ENCODE measurements at regions not wholly inside any gene's neighbourhood (a gene's known extent, or its start where the extent isn't known, plus 50 kb on each side); places are given as distances from the start of the nearest gene placed in this dataset.

DNA sequence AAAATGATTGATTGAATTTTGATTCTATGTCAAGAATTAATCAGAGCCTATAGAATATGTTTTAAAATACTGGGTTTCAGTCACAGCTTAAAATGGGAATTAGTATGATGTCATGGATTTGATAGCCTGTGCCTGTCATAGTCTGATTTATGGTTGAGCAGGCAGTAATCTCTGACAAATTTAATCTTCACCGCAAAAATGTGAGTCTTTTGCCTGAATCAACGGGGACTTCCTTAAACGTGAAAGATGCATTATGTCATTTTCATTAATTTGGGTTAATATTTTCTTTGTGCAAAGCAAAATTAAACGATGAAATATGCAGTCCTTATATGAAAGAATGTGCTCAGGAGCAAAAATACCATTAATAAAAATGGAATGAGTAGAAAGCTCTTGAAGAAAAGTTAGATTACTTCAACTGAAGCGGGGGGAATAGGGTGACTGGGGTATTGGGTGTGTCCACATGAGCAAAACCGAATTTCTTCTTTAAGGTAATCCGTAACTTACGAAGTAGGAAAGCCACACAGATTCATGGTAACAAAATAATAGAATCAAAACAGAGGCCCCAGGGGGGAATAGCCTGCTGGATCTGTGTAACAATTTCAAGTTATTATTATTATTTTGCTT lies 339.6 kb upstream of the NOX3 start:
- TF ChIP-seq, protein P1, sequence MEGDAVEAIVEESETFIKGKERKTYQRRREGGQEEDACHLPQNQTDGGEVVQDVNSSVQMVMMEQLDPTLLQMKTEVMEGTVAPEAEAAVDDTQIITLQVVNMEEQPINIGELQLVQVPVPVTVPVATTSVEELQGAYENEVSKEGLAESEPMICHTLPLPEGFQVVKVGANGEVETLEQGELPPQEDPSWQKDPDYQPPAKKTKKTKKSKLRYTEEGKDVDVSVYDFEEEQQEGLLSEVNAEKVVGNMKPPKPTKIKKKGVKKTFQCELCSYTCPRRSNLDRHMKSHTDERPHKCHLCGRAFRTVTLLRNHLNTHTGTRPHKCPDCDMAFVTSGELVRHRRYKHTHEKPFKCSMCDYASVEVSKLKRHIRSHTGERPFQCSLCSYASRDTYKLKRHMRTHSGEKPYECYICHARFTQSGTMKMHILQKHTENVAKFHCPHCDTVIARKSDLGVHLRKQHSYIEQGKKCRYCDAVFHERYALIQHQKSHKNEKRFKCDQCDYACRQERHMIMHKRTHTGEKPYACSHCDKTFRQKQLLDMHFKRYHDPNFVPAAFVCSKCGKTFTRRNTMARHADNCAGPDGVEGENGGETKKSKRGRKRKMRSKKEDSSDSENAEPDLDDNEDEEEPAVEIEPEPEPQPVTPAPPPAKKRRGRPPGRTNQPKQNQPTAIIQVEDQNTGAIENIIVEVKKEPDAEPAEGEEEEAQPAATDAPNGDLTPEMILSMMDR (IDR thresholded peaks at IDR 0.05): no peak
- H3K9me3 ChIP-seq: no peaks in the 10 kb centered on the region

DNA sequence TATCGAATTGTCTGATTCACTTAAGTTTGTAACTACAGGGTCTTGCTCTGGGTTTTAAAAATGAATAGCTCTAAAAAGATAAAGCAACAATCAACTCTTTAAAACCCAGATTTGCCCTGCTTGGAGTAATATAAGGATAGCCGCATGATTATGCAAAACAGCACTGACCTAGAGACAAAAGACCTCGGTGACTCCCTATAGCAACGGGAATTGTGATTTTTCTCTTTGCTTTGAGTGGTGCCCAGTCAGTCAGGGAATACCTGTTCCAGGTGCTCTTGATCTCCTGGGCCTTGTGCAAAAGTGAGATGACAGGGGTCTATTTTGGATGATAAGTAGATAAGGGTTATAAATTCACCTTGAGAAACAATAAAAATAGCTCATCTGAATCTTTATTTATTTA lies 336.3 kb upstream of the NOX3 start:
- TF ChIP-seq, protein P1 (IDR thresholded peaks at IDR 0.05): no peak
- H3K9me3 ChIP-seq: no peaks in the 10 kb centered on the region
- no peaks in the 10 kb centered on the region for H3K4me1 ChIP-seq (ENCODE audit: control insufficient read depth in 1 of 2, insufficient read depth in 1 of 2, low read depth in 1 of 2, low read length in 1 of 2)
- H3K36me3 ChIP-seq: no peaks in the 10 kb centered on the region
- no peak overlapping the region for H3K27ac ChIP-seq
- no peak overlapping the region for H3K4me3 ChIP-seq (ENCODE audit: low read depth in 1 of 2, low read length in 1 of 2)
- no peaks in the 10 kb centered on the region for H3K27me3 ChIP-seq

More for the DNA sequence above, 339.6 kb upstream of the NOX3 start:
- Histone ChIP-seq H3K27ac (no peak overlapping the region), H3K4me3 (ENCODE audit: low read depth in 1 of 2, low read length in 1 of 2) (no peak overlapping the region), H3K36me3 (no peaks in the 10 kb centered on the region), H3K27me3 (no peaks in the 10 kb centered on the region), H3K4me1 (ENCODE audit: control insufficient read depth in 1 of 2, insufficient read depth in 1 of 2, low read depth in 1 of 2, low read length in 1 of 2) (no peaks in the 10 kb centered on the region)

DNA sequence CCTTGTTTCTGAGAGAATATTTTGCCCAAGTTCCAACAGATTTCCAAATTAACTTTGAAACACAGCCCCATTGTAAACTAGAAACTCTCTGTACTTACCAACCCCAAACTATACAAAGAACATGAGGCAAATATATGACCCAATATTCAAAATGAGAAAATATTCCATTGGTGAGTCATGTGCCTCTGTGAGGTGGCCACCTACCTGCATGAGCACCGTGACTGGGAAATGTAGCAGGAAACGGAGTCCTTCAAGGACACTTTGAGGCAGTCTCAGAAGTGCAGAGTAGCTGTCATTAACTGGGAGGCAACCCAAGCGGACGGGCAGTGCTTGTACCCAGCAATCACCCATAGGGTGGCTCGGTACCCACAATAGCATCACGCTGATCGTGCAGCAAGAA lies 335.5 kb upstream of the NOX3 start:
- H3K27me3 ChIP-seq: no peaks in the 10 kb centered on the region
- H3K4me1 ChIP-seq (ENCODE audit: control insufficient read depth in 1 of 2, insufficient read depth in 1 of 2, low read depth in 1 of 2, low read length in 1 of 2): no peaks in the 10 kb centered on the region
- H3K4me3 ChIP-seq (ENCODE audit: low read depth in 1 of 2, low read length in 1 of 2): no peak overlapping the region
- TF ChIP-seq, protein P1 (IDR thresholded peaks at IDR 0.05): no peak
- no peaks in the 10 kb centered on the region for H3K9me3 ChIP-seq
- H3K27ac ChIP-seq: no peak overlapping the region
- no peaks in the 10 kb centered on the region for H3K36me3 ChIP-seq

DNA sequence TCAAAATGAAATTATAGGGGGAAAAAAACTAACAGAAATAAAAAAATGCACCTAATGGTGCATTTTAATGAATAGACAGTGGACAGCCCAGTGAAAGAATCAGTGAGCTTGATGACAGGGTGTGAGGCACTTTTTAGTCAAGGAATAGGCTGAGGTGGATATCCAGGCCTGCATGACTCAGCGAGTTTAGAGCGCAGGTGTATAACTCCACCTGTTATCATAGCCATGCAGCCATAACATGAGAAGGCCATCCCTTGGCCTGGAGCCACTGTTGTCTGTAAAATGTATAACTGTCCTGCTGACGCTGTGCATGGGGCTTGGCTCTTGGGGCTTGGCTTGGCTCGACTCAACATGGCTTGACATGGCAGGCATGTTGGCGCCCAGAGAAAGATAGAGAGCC lies 331.5 kb upstream of the NOX3 start:
- H3K27me3 ChIP-seq: no peaks in the 10 kb centered on the region
- no peaks in the 10 kb centered on the region for H3K4me1 ChIP-seq (ENCODE audit: control insufficient read depth in 1 of 2, insufficient read depth in 1 of 2, low read depth in 1 of 2, low read length in 1 of 2)
- H3K9me3 ChIP-seq: no peaks in the 10 kb centered on the region
- no peak overlapping the region for H3K4me3 ChIP-seq (ENCODE audit: low read depth in 1 of 2, low read length in 1 of 2)
- TF ChIP-seq, protein P1 (IDR thresholded peaks at IDR 0.05): no peak
- no peak overlapping the region for H3K27ac ChIP-seq
- no peaks in the 10 kb centered on the region for H3K36me3 ChIP-seq

DNA sequence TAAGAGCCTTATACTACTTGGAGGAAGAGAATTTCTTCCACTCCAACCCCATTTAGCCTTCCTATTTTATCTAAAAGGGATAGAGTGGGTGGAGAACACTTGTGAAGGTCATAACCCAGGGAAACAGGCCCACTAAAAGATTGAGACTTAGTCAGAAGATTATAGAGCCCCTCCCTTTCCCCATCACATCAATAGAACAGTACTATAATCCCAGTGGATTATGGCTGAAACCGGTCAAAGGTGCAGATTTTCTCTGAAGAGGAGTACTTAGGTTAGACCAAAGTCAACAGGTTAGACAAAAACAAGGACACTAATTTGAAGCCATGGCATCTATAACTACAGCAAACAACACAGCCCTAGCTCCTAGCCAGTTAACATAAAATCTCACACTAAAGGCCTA lies 330.9 kb upstream of the NOX3 start:
- Histone ChIP-seq H3K36me3 (no peaks in the 10 kb centered on the region), H3K4me1 (ENCODE audit: control insufficient read depth in 1 of 2, insufficient read depth in 1 of 2, low read depth in 1 of 2, low read length in 1 of 2) (no peaks in the 10 kb centered on the region), H3K4me3 (ENCODE audit: low read depth in 1 of 2, low read length in 1 of 2) (no peak overlapping the region), H3K27me3 (no peaks in the 10 kb centered on the region), H3K9me3 (no peaks in the 10 kb centered on the region), H3K27ac (no peak overlapping the region)
- TF ChIP-seq, protein P1 (IDR thresholded peaks at IDR 0.05): no peak
